ENCODE measurements at regions not wholly inside any gene's neighbourhood (a gene's known extent, or its start where the extent isn't known, plus 50 kb on each side); places are given as distances from the start of the nearest gene placed in this dataset.
"Not testable (repeated sequence)": the region's sequence is repeated elsewhere in the genome, so short reads cannot be mapped to it uniquely, and the experiment has no call there.

GRCh38 chr16:88240118-88240517 lies 142.6 kb upstream of the ZNF469 start:
- not testable (repeated sequence) for H3K36me3 ChIP-seq (ENCODE audit: insufficient read depth, low read length); H3K4me3 ChIP-seq (ENCODE audit: low read length); H3K27me3 ChIP-seq (ENCODE audit: control insufficient read depth, insufficient read depth, low read length); H3K9me3 ChIP-seq (replicated peaks; ENCODE audit: low read length)
- Histone ChIP-seq H3K4me2 (ENCODE audit: low read length) (peak overlapping the region; percentile 52), H3K4me1 (ENCODE audit: control insufficient read depth, insufficient read depth, low read length) (peaks cover 60% of the 10 kb centered on the region), H3K9ac (ENCODE audit: low read depth, low read length) (peak overlapping the region; percentile 69)

GRCh38 chr16:88240776-88241175 lies 142.0 kb upstream of the ZNF469 start:
- not testable (repeated sequence) for H3K36me3 ChIP-seq (ENCODE audit: insufficient read depth, low read length); H3K4me3 ChIP-seq (ENCODE audit: low read length); H3K9me3 ChIP-seq (replicated peaks; ENCODE audit: low read length); H3K27me3 ChIP-seq (ENCODE audit: control insufficient read depth, insufficient read depth, low read length); H3K4me2 ChIP-seq (ENCODE audit: low read length)
- Histone ChIP-seq H3K9ac (ENCODE audit: low read depth, low read length) (peak overlapping the region; percentile 69), H3K4me1 (ENCODE audit: control insufficient read depth, insufficient read depth, low read length) (peaks cover 66% of the 10 kb centered on the region)

- H3K27me3 ChIP-seq (ENCODE audit: control insufficient read depth, insufficient read depth, low read length); H3K4me2 ChIP-seq (ENCODE audit: low read length); H3K36me3 ChIP-seq (ENCODE audit: insufficient read depth, low read length); H3K4me3 ChIP-seq (ENCODE audit: low read length); H3K9me3 ChIP-seq (replicated peaks; ENCODE audit: low read length): not testable (repeated sequence)
- peaks cover 67% of the 10 kb centered on the region for H3K4me1 ChIP-seq (ENCODE audit: control insufficient read depth, insufficient read depth, low read length)
- peak overlapping the region; percentile 59 for H3K9ac ChIP-seq (ENCODE audit: low read depth, low read length)
These were observed 141.1 kb upstream of the ZNF469 start for GRCh38 chr16:88241404-88242311.

GRCh38 chr16:88242312-88243295 lies 140.2 kb upstream of the ZNF469 start:
- H3K4me3 ChIP-seq (ENCODE audit: low read length); H3K36me3 ChIP-seq (ENCODE audit: insufficient read depth, low read length); H3K27me3 ChIP-seq (ENCODE audit: control insufficient read depth, insufficient read depth, low read length); H3K9me3 ChIP-seq (replicated peaks; ENCODE audit: low read length): not testable (repeated sequence)
- H3K9ac ChIP-seq (ENCODE audit: low read depth, low read length), result peak overlapping the region; percentile 59
- peak overlapping the region; percentile 12 for H3K4me2 ChIP-seq (ENCODE audit: low read length)
- H3K4me1 ChIP-seq (ENCODE audit: control insufficient read depth, insufficient read depth, low read length), result peaks cover 63% of the 10 kb centered on the region

- H3K4me2 ChIP-seq (ENCODE audit: low read length); H3K27me3 ChIP-seq (ENCODE audit: control insufficient read depth, insufficient read depth, low read length); H3K4me3 ChIP-seq (ENCODE audit: low read length); H3K9me3 ChIP-seq (replicated peaks; ENCODE audit: low read length); H3K9ac ChIP-seq (ENCODE audit: low read depth, low read length); H3K36me3 ChIP-seq (ENCODE audit: insufficient read depth, low read length): not testable (repeated sequence)
- H3K4me1 ChIP-seq (ENCODE audit: control insufficient read depth, insufficient read depth, low read length), result peaks cover 53% of the 10 kb centered on the region
These were observed 138.8 kb upstream of the ZNF469 start for GRCh38 chr16:88243921-88244320.

GRCh38 chr16:88245241-88246081 lies 137.3 kb upstream of the ZNF469 start:
- H3K4me1 ChIP-seq (ENCODE audit: control insufficient read depth, insufficient read depth, low read length), result peaks cover 50% of the 10 kb centered on the region
- H3K4me3 ChIP-seq (ENCODE audit: low read length), result peak overlapping the region; percentile 28
- not testable (repeated sequence) for H3K27me3 ChIP-seq (ENCODE audit: control insufficient read depth, insufficient read depth, low read length); H3K9me3 ChIP-seq (replicated peaks; ENCODE audit: low read length); H3K36me3 ChIP-seq (ENCODE audit: insufficient read depth, low read length)
- H3K9ac ChIP-seq (ENCODE audit: low read depth, low read length), result peak overlapping the region; percentile 69
- peak overlapping the region; percentile 61 for H3K4me2 ChIP-seq (ENCODE audit: low read length)

GRCh38 chr16:88246955-88247582 lies 135.7 kb upstream of the ZNF469 start:
- H3K9me3 ChIP-seq (replicated peaks; ENCODE audit: low read length); H3K27me3 ChIP-seq (ENCODE audit: control insufficient read depth, insufficient read depth, low read length); H3K4me3 ChIP-seq (ENCODE audit: low read length); H3K9ac ChIP-seq (ENCODE audit: low read depth, low read length); H3K4me2 ChIP-seq (ENCODE audit: low read length); H3K36me3 ChIP-seq (ENCODE audit: insufficient read depth, low read length): not testable (repeated sequence)
- H3K4me1 ChIP-seq (ENCODE audit: control insufficient read depth, insufficient read depth, low read length), result peaks cover 34% of the 10 kb centered on the region

- H3K4me3 ChIP-seq (ENCODE audit: low read length); H3K27me3 ChIP-seq (ENCODE audit: control insufficient read depth, insufficient read depth, low read length); H3K36me3 ChIP-seq (ENCODE audit: insufficient read depth, low read length); H3K9me3 ChIP-seq (replicated peaks; ENCODE audit: low read length); H3K9ac ChIP-seq (ENCODE audit: low read depth, low read length); H3K4me2 ChIP-seq (ENCODE audit: low read length): not testable (repeated sequence)
- H3K4me1 ChIP-seq (ENCODE audit: control insufficient read depth, insufficient read depth, low read length), result peaks cover 29% of the 10 kb centered on the region
These were observed 135.2 kb upstream of the ZNF469 start for GRCh38 chr16:88247583-88247966.

- H3K4me2 ChIP-seq (ENCODE audit: low read length); H3K36me3 ChIP-seq (ENCODE audit: insufficient read depth, low read length); H3K4me3 ChIP-seq (ENCODE audit: low read length); H3K9me3 ChIP-seq (replicated peaks; ENCODE audit: low read length); H3K9ac ChIP-seq (ENCODE audit: low read depth, low read length); H3K27me3 ChIP-seq (ENCODE audit: control insufficient read depth, insufficient read depth, low read length): not testable (repeated sequence)
- H3K4me1 ChIP-seq (ENCODE audit: control insufficient read depth, insufficient read depth, low read length), result peaks cover 20% of the 10 kb centered on the region
These were observed 134.0 kb upstream of the ZNF469 start for GRCh38 chr16:88248761-88249160.

GRCh38 chr16:88250381-88250780 lies 132.4 kb upstream of the ZNF469 start:
- peaks cover 11% of the 10 kb centered on the region for H3K4me1 ChIP-seq (ENCODE audit: control insufficient read depth, insufficient read depth, low read length)
- H3K9me3 ChIP-seq (replicated peaks; ENCODE audit: low read length); H3K4me3 ChIP-seq (ENCODE audit: low read length); H3K27me3 ChIP-seq (ENCODE audit: control insufficient read depth, insufficient read depth, low read length); H3K4me2 ChIP-seq (ENCODE audit: low read length); H3K9ac ChIP-seq (ENCODE audit: low read depth, low read length); H3K36me3 ChIP-seq (ENCODE audit: insufficient read depth, low read length): not testable (repeated sequence)

Data from skeletal muscle satellite cell (primary cell).